SK-N-SH (cell line): ENCODE measurements at regions not wholly inside any gene's neighbourhood (a gene's known extent, or its start where the extent isn't known, plus 50 kb on each side); places are given as distances from the start of the nearest gene placed in this dataset.

Experiments
- CTCF ChIA-PET: fragments of 300-600, 350-600 bp; formaldehyde crosslinking; extraction: SDS; loops from one replicate; lab custom pipeline; 2021; lab: Yijun Ruan, JAX
- POLR2A ChIA-PET: fragments of 350-600 bp; sonication (Branson Sonifier 250); formaldehyde crosslinking; extraction: SDS; loops from one replicate; lab custom pipeline; 2020; ENCODE audit warnings: antibody characterized with exemption, inconsistent platforms; lab: Yijun Ruan, JAX
- DNase-seq: peaks from one replicate; pipeline ENCODE4 v3.0.0; 2012
- H2AFZ ChIP-seq: fragments of 200-600 bp; sonication (generic); 2 replicates; pipeline ENCODE4 v1.8.1; 2016; ENCODE audit warnings: antibody characterized with exemption, mild to moderate bottlenecking, low read depth
- H3F3A ChIP-seq: fragments of 200-600 bp; sonication (generic); replicated peaks from 2 replicates; pipeline ENCODE3; 2016; ENCODE audit warnings: antibody characterized with exemption, mild to moderate bottlenecking; ENCODE audit not compliant: insufficient read depth
- H3K27ac ChIP-seq, 2 experiments: fragments of 200-500 bp in 1 of 2; fragments of 200-600 bp in 1 of 2; sonication (Bioruptor generic) in 1 of 2; sonication (generic), shearing (Covaris generic) in 1 of 2; 2 replicates each; pipeline versions ENCODE4 v1.5.1 to v1.6.1; 2014 to 2016; ENCODE audit warnings: low read depth in 2 of 2, inconsistent platforms in 1 of 2, low read length in 1 of 2, mild to moderate bottlenecking in 1 of 2, mixed read lengths in 1 of 2
- H3K27me3 ChIP-seq: fragments of 200-600 bp; sonication (generic), shearing (Covaris generic); 2 replicates; pipeline ENCODE4 v1.6.1; 2016; ENCODE audit warnings: mixed run types; ENCODE audit not compliant: insufficient read depth
- H3K36me3 ChIP-seq, 2 experiments: fragments of 200-500 bp in 1 of 2; fragments of 200-600 bp in 1 of 2; sonication (Bioruptor generic) in 1 of 2; sonication (generic) in 1 of 2; replicated peaks in 1 of 2; 2 replicates each; pipeline versions ENCODE3 to v1.5.1; 2014 to 2016; ENCODE audit warnings: low read length in 1 of 2, mild to moderate bottlenecking in 1 of 2; ENCODE audit not compliant: insufficient read depth in 2 of 2, control insufficient read depth in 1 of 2
- H3K4me1 ChIP-seq, 2 experiments: fragments of 200-500 bp in 1 of 2; fragments of 200-600 bp in 1 of 2; sonication (Bioruptor generic) in 1 of 2; sonication (generic), shearing (Covaris generic) in 1 of 2; 2 replicates each; pipeline versions ENCODE4 v1.5.1 to v1.6.1; 2014 to 2016; ENCODE audit warnings: low read depth in 1 of 2, low read length in 1 of 2, mixed run types in 1 of 2; ENCODE audit not compliant: insufficient read depth in 2 of 2, control insufficient read depth in 1 of 2
- H3K4me2 ChIP-seq: fragments of 200-600 bp; sonication (generic), shearing (Covaris generic); 2 replicates; pipeline ENCODE4 v1.6.1; 2017; ENCODE audit warnings: mixed run types
- H3K4me3 ChIP-seq, 2 experiments: fragments of 200-500 bp in 1 of 2; fragments of 200-600 bp in 1 of 2; sonication (Bioruptor generic) in 1 of 2; sonication (generic), shearing (Covaris generic) in 1 of 2; 2 replicates each; pipeline versions ENCODE4 v1.5.1 to v1.8.1; 2014 to 2016; ENCODE audit warnings: low read depth in 2 of 2, inconsistent platforms in 1 of 2, low read length in 1 of 2, mild to moderate bottlenecking in 1 of 2, mixed read lengths in 1 of 2, moderate library complexity in 1 of 2
- H3K79me2 ChIP-seq: fragments of 200-600 bp; sonication (generic); 2 replicates; pipeline ENCODE4 v1.8.1; 2017; ENCODE audit warnings: mild to moderate bottlenecking; ENCODE audit not compliant: insufficient read depth
- H3K9ac ChIP-seq: fragments of 200-600 bp; sonication (generic); 2 replicates; pipeline ENCODE4 v1.6.1; 2017; ENCODE audit warnings: mixed run types
- H3K9me2 ChIP-seq: fragments of 200-600 bp; sonication (generic); 2 replicates; pipeline ENCODE4 v1.6.1; 2017; ENCODE audit warnings: mixed run types
- H3K9me3 ChIP-seq: fragments of 200-600 bp; sonication (generic); 2 replicates; pipeline ENCODE4 v1.6.1; 2017; ENCODE audit warnings: mixed run types, mild to moderate bottlenecking, moderate library complexity
- H4K20me1 ChIP-seq: fragments of 200-600 bp; sonication (generic); 2 replicates; pipeline ENCODE4 v1.6.1; 2017; ENCODE audit warnings: mild to moderate bottlenecking, mixed run types; ENCODE audit not compliant: insufficient read depth
- EP300 ChIP-seq, 2 experiments: IDR thresholded peaks; 2 replicates each; pipeline versions ENCODE4 v1.4.0 to v1.6.1; 2012; ENCODE audit warnings: borderline replicate concordance in 1 of 2, low read depth in 1 of 2, low read length in 1 of 2
- FOSL2 ChIP-seq: IDR thresholded peaks from 2 replicates; pipeline ENCODE4 v1.4.0; 2012; ENCODE audit warnings: low read depth, mild to moderate bottlenecking, moderate library complexity, borderline replicate concordance
- GABPA ChIP-seq: IDR thresholded peaks from 2 replicates; pipeline ENCODE4 v1.4.0; 2012; ENCODE audit warnings: low read depth, mild to moderate bottlenecking
- GATA2 ChIP-seq: sonication (generic); formaldehyde crosslinking; IDR thresholded peaks from 2 replicates; pipeline ENCODE4 v1.5.0; 2020; ENCODE audit warnings: mild to moderate bottlenecking, missing genetic modification reagents
- MXI1 ChIP-seq: IDR thresholded peaks from 2 replicates; pipeline ENCODE4 v1.6.1; 2012; ENCODE audit warnings: mild to moderate bottlenecking, low read depth, low read length, improper control_type of control experiment
- POLR2AphosphoS5 ChIP-seq: IDR thresholded peaks from 2 replicates; pipeline ENCODE4 v1.6.1; 2012; ENCODE audit warnings: low read depth, low read length
- RAD21 ChIP-seq: IDR thresholded peaks from 2 replicates; pipeline ENCODE4 v1.6.1; 2012; ENCODE audit warnings: mild to moderate bottlenecking, low read length
- RCOR1 ChIP-seq: fragments of 150-350 bp; IDR thresholded peaks from 2 replicates; pipeline ENCODE4 v1.6.1; 2017; ENCODE audit warnings: antibody characterized with exemption, low read length
- RFX5 ChIP-seq: IDR thresholded peaks from 2 replicates; pipeline ENCODE4 v1.6.1; 2012; ENCODE audit warnings: mild to moderate bottlenecking, improper control_type of control experiment, low read length
- RXRA ChIP-seq: IDR thresholded peaks from 2 replicates; pipeline ENCODE4 v1.4.0; 2012; ENCODE audit warnings: low read depth, mild to moderate bottlenecking, borderline replicate concordance
- SMC3 ChIP-seq: IDR thresholded peaks from 2 replicates; pipeline ENCODE4 v1.6.1; 2012; ENCODE audit warnings: low read depth, low read length, improper control_type of control experiment
- TAF1 ChIP-seq: IDR thresholded peaks from 2 replicates; pipeline ENCODE4 v1.6.1; 2012; ENCODE audit warnings: low read depth, mild to moderate bottlenecking, low read length, moderate library complexity, borderline replicate concordance
- TCF12 ChIP-seq: IDR thresholded peaks from 2 replicates; pipeline ENCODE4 v1.4.0; 2012
- TEAD4 ChIP-seq: IDR thresholded peaks from 2 replicates; pipeline ENCODE4 v1.4.0; 2012; ENCODE audit warnings: mild to moderate bottlenecking, borderline replicate concordance; ENCODE audit not compliant: insufficient read depth
- USF1 ChIP-seq: IDR thresholded peaks from 2 replicates; pipeline ENCODE4 v1.4.0; 2012; ENCODE audit warnings: low read depth, borderline replicate concordance
- WGBS: methylation state at CpG from one replicate; pipeline ENCODE4 v1.1.6; 2017; ENCODE audit warnings: low lambda C conversion rate; 5-methylcytosine and 5-hydroxymethylcytosine counted together
- TF ChIP-seq, protein P1 (sequence below): IDR thresholded peaks from 2 replicates; pipeline ENCODE4 v1.4.0; 2012; ENCODE audit warnings: low read depth
- TF ChIP-seq, protein P2 (sequence below): IDR thresholded peaks from 2 replicates; pipeline ENCODE4 v1.6.1; 2012; ENCODE audit warnings: mild to moderate bottlenecking, low read depth, low read length, moderate library complexity

DNA sequence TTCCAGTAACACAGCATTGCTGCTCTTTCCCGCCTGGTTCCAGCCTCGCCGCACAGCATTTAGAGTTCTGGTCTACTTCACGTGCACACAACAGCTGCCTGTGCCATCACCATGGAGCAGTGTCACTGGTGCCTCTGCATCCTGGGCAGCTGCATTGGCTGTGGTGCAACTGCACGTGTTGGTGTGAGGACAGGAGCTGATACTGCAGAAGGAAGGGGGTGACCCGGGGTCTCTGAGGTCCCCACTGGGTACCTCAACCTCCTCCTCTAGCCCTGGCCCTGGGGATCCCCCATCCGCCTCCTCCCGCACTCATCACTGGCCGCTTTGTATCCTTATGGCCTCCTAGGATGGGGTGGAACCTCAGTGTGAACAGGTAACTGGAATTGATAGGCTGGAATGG is 112.5 kb downstream of the SOX1 start:
- H3K4me2 ChIP-seq = no peak overlapping the region
- no peaks in the 10 kb centered on the region for H3K9me3 ChIP-seq
- no peak overlapping the region for H3K9ac ChIP-seq
- H3K4me3 ChIP-seq = no peak overlapping the region
- H3F3A ChIP-seq = no peaks in the 10 kb centered on the region
- H3K27ac ChIP-seq = no peak overlapping the region
- H3K4me1 ChIP-seq = no peaks in the 10 kb centered on the region
- no peaks in the 10 kb centered on the region for H3K79me2 ChIP-seq
- H3K36me3 ChIP-seq = no peaks in the 10 kb centered on the region
- ChIA-PET POLR2A (no interaction called here), CTCF (no interaction called here)
- DNase-seq = no peak
- H3K9me2 ChIP-seq = no peaks in the 10 kb centered on the region
- H2AFZ ChIP-seq = no peak overlapping the region
- 6% methylated on average over 7 of the region's 9 CpGs for WGBS
- TF ChIP-seq TEAD4 = no peak
- TF ChIP-seq, protein P1, sequence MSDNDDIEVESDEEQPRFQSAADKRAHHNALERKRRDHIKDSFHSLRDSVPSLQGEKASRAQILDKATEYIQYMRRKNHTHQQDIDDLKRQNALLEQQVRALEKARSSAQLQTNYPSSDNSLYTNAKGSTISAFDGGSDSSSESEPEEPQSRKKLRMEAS = no peak
- no peak for TF ChIP-seq RXRA
- no peak for TF ChIP-seq RCOR1
- no peak for TF ChIP-seq EP300 (IDR thresholded peaks at IDR 0.05; ENCODE audit: borderline replicate concordance in 1 of 2, low read depth in 1 of 2, low read length in 1 of 2)
- no peaks in the 10 kb centered on the region for H4K20me1 ChIP-seq
- H3K27me3 ChIP-seq = peaks cover 15% of the 10 kb centered on the region

DNA sequence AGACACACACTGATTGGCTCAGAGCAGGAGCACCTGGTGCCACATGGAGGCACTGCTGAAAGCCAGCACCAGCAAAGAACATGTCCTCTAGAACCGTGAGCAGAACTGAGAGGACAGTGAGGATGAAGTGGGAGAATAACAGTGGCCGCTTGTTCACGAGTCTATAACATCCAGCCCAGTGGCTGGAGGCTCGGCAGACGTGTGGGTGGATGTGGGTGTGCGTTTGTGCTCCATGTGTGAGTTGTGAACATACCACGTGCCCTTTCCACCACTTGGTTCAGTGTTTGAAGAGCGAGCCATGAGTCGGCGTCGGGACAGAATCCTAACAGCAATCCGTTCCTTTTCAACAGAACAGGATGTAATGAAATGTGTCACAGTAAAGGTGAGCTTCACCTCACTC is 113.0 kb downstream of the SOX1 start:
- H3K36me3 ChIP-seq = no peaks in the 10 kb centered on the region
- H3F3A ChIP-seq = no peaks in the 10 kb centered on the region
- no peak overlapping the region for H3K4me3 ChIP-seq
- no peaks in the 10 kb centered on the region for H4K20me1 ChIP-seq
- 6% methylated on average over 12 of the region's 12 CpGs for WGBS
- H3K27me3 ChIP-seq = peaks cover 15% of the 10 kb centered on the region
- ChIA-PET CTCF (no interaction called here), POLR2A (no interaction called here)
- H3K9me3 ChIP-seq = no peaks in the 10 kb centered on the region
- DNase-seq = no peak
- no peak for TF ChIP-seq SMC3
- no peak for TF ChIP-seq MXI1
- TF ChIP-seq TCF12 = no peak
- no peak for TF ChIP-seq RXRA
- no peak for TF ChIP-seq RFX5
- no peak for TF ChIP-seq POLR2AphosphoS5
- TF ChIP-seq TEAD4 = no peak
- TF ChIP-seq EP300 (IDR thresholded peaks at IDR 0.05; ENCODE audit: borderline replicate concordance in 1 of 2, low read depth in 1 of 2, low read length in 1 of 2) = no peak
- TF ChIP-seq GABPA = no peak
- H3K9me2 ChIP-seq = no peaks in the 10 kb centered on the region
- H3K9ac ChIP-seq = no peak overlapping the region
- no peaks in the 10 kb centered on the region for H3K79me2 ChIP-seq
- H3K27ac ChIP-seq = no peak overlapping the region
- H3K4me2 ChIP-seq = no peak overlapping the region
- no peaks in the 10 kb centered on the region for H3K4me1 ChIP-seq
- H2AFZ ChIP-seq = no peak overlapping the region

DNA sequence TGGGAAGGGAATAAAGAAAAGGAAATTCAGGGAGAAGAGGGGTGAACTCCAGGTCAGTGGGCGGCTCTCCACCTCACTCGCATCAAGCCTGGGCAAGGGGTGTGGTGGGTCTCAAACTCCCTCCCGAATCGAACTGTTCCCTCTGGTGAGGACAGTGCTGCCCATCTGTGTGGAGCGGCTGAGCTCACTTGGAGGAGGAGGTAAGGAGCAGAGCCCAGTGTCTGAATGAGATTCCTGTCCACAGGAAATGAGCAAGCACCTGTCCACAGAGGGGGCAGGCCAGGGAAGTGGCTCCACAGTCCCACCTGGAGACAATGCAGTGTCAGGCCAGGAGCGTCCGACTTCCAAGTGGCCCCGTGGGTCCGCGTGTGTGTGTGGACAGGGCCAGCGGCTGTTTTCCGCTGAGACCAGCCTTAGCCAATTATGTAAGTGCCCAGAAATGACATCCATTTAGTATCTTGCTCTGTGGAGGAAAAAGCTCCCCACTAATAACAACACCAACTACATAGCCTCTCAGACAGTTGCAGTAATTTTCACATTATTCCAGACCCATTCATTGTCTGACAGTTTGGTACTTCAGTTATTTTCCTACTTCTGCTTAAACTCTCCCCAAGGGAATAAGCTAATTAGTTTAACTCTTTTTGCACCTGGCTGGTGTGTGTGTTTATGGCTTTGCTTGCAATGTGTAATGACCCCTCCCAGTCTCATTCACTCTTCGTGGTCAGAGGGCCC is 114.6 kb downstream of the SOX1 start:
- Histone ChIP-seq H3K27me3 (peaks cover 21% of the 10 kb centered on the region), H3F3A (no peaks in the 10 kb centered on the region), H3K9me2 (no peaks in the 10 kb centered on the region), H3K36me3 (no peaks in the 10 kb centered on the region), H3K79me2 (no peaks in the 10 kb centered on the region), H3K9me3 (no peaks in the 10 kb centered on the region), H3K4me3 (no peak overlapping the region), H3K4me2 (no peak overlapping the region), H3K9ac (no peak overlapping the region), H4K20me1 (no peaks in the 10 kb centered on the region), H2AFZ (no peak overlapping the region), H3K27ac (no peak overlapping the region), H3K4me1 (no peaks in the 10 kb centered on the region)
- 0% methylated on average over 11 of the region's 13 CpGs for WGBS
- no peak for DNase-seq
- TF ChIP-seq POLR2AphosphoS5 = no peak
- TF ChIP-seq USF1 = no peak
- TF ChIP-seq, protein P2, sequence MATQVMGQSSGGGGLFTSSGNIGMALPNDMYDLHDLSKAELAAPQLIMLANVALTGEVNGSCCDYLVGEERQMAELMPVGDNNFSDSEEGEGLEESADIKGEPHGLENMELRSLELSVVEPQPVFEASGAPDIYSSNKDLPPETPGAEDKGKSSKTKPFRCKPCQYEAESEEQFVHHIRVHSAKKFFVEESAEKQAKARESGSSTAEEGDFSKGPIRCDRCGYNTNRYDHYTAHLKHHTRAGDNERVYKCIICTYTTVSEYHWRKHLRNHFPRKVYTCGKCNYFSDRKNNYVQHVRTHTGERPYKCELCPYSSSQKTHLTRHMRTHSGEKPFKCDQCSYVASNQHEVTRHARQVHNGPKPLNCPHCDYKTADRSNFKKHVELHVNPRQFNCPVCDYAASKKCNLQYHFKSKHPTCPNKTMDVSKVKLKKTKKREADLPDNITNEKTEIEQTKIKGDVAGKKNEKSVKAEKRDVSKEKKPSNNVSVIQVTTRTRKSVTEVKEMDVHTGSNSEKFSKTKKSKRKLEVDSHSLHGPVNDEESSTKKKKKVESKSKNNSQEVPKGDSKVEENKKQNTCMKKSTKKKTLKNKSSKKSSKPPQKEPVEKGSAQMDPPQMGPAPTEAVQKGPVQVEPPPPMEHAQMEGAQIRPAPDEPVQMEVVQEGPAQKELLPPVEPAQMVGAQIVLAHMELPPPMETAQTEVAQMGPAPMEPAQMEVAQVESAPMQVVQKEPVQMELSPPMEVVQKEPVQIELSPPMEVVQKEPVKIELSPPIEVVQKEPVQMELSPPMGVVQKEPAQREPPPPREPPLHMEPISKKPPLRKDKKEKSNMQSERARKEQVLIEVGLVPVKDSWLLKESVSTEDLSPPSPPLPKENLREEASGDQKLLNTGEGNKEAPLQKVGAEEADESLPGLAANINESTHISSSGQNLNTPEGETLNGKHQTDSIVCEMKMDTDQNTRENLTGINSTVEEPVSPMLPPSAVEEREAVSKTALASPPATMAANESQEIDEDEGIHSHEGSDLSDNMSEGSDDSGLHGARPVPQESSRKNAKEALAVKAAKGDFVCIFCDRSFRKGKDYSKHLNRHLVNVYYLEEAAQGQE = no peak
- TF ChIP-seq FOSL2 = no peak
- TF ChIP-seq RXRA = no peak
- TF ChIP-seq MXI1 = no peak
- TF ChIP-seq RAD21 = no peak
- no peak for TF ChIP-seq GATA2 (CRISPR knock-in tag)
- no peak for TF ChIP-seq TAF1
- no peak for TF ChIP-seq EP300 (IDR thresholded peaks at IDR 0.05; ENCODE audit: borderline replicate concordance in 1 of 2, low read depth in 1 of 2, low read length in 1 of 2)
- ChIA-PET CTCF (no interaction called here), POLR2A (no interaction called here)
